Upper lobe of left lung (tissue), 4 donors: ENCODE measurements at regions not wholly inside any gene's neighbourhood (a gene's known extent, or its start where the extent isn't known, plus 50 kb on each side); places are given as distances from the start of the nearest gene placed in this dataset.

Experiments
- CTCF ChIP-seq, 6 experiments: fragments of 450-650 bp in 4 of 6; fragments of 200-600 bp in 2 of 6; sonication (generic) in 2 of 6; IDR thresholded peaks; one replicate each; pipeline ENCODE4 v1.5.1; 2016 to 2019; ENCODE audit warnings: antibody characterized with exemption in 6 of 6
- EP300 ChIP-seq, 4 donors: sonication (generic); formaldehyde crosslinking; IDR thresholded peaks; one replicate each; pipeline ENCODE4 v1.5.1; 2017; ENCODE audit warnings: antibody characterized with exemption in 4 of 4, control low read depth in 2 of 4
- POLR2A ChIP-seq, 4 donors: fragments of 450-650 bp; IDR thresholded peaks; one replicate each; pipeline ENCODE4 v1.5.1; 2016 to 2017; ENCODE audit warnings: antibody characterized with exemption in 4 of 4, mild to moderate bottlenecking in 2 of 4

- TF ChIP-seq POLR2A (IDR thresholded peaks at IDR 0.05) (no peak), CTCF (IDR thresholded peaks at IDR 0.05) (no peak), EP300 (IDR thresholded peaks at IDR 0.05) (no peak)
Measured at GRCh38 chr12:15052691-15053090, 79.8 kb downstream of the PDE6H start.
